SU-DHL-6 (cell line): ENCODE measurements at regions not wholly inside any gene's neighbourhood (a gene's known extent, or its start where the extent isn't known, plus 50 kb on each side); places are given as distances from the start of the nearest gene placed in this dataset.

Source experiments
- EZH2phosphoT487 ChIP-seq: fragments of 200-600 bp; sonication (generic), shearing (Covaris generic); conservative IDR thresholded peaks from 2 replicates; pipeline ENCODE4 v1.6.1; 2018; ENCODE audit warnings: mild to moderate bottlenecking, antibody characterized with exemption, low read length, moderate library complexity, mixed read lengths
- TF ChIP-seq, protein P1 (sequence below): fragments of 200-600 bp; sonication (generic); IDR thresholded peaks from one replicate; pipeline ENCODE4 v1.5.1; 2017; ENCODE audit warnings: antibody characterized with exemption, mild to moderate bottlenecking, low read length, moderate library complexity; ENCODE audit not compliant: insufficient read depth, poor library complexity, severe bottlenecking

DNA sequence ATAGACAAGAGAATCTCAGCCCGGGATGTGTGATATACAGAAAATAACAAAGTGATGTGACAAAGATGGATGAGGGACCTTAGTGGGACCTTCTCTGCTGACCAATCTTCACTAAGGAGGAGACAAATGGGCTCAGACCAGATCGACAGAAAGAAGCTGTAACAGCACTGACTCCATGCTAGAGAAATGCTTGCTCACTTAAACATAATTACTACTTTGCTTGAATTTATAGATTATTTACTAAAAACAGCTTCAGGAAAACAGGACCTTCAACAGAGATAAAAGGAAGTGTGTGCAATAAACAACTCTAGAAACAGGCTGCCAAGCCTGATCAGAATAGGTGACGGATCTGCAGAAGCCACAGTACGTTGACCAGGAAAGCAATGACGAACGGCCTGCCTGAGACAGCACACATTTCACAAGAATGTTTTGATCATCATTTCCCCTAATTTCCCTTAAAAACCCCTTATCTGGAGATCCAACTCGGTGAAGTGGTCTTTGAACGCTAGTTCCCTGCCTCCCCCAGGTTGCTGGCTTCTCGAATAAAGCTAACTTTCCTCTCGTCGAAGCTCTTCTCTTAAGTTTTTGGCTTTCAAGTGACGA lies 98.4 kb upstream of the STEAP1B start:
- TF ChIP-seq, protein P1, sequence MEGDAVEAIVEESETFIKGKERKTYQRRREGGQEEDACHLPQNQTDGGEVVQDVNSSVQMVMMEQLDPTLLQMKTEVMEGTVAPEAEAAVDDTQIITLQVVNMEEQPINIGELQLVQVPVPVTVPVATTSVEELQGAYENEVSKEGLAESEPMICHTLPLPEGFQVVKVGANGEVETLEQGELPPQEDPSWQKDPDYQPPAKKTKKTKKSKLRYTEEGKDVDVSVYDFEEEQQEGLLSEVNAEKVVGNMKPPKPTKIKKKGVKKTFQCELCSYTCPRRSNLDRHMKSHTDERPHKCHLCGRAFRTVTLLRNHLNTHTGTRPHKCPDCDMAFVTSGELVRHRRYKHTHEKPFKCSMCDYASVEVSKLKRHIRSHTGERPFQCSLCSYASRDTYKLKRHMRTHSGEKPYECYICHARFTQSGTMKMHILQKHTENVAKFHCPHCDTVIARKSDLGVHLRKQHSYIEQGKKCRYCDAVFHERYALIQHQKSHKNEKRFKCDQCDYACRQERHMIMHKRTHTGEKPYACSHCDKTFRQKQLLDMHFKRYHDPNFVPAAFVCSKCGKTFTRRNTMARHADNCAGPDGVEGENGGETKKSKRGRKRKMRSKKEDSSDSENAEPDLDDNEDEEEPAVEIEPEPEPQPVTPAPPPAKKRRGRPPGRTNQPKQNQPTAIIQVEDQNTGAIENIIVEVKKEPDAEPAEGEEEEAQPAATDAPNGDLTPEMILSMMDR: no peak
- TF ChIP-seq EZH2phosphoT487: no peak
